Right cardiac atrium (tissue), 5 donors: ENCODE measurements at regions not wholly inside any gene's neighbourhood (a gene's known extent, or its start where the extent isn't known, plus 50 kb on each side); places are given as distances from the start of the nearest gene placed in this dataset.
"Not testable (repeated sequence)": the region's sequence is repeated elsewhere in the genome, so short reads cannot be mapped to it uniquely, and the experiment has no call there.

Experiments
- ATAC-seq, 2 donors: fragments of 200-7000 bp; cut with Tn5 transposase; one replicate each; pipeline versions ENCODE4 v1.8.0 to v1.9.1; 2020; ENCODE audit warnings: moderate library complexity in 2 of 2, mild to moderate bottlenecking in 1 of 2
- DNase-seq, 3 donors: peaks; one replicate each; pipeline ENCODE4 v3.0.0-alpha.2; 2020
- H3K27ac ChIP-seq: one replicate; pipeline ENCODE4 v1.5.1; 2013; ENCODE audit warnings: mild to moderate bottlenecking, low read length, control low read depth, moderate library complexity
- H3K27me3 ChIP-seq: one replicate; pipeline ENCODE4 v1.6.1; 2013; ENCODE audit not compliant: control insufficient read depth, insufficient read depth
- H3K4me1 ChIP-seq: one replicate; pipeline ENCODE4 v1.6.1; 2013; ENCODE audit warnings: low read length; ENCODE audit not compliant: control insufficient read depth, insufficient read depth
- H3K4me3 ChIP-seq: one replicate; pipeline ENCODE4 v1.5.1; 2013; ENCODE audit warnings: low read length, control low read depth
- H3K9me3 ChIP-seq: one replicate; pipeline ENCODE4 v1.6.1; 2013; ENCODE audit warnings: low read length; ENCODE audit not compliant: control insufficient read depth
- WGBS: extraction: QIAGEN DNeasy Blood & Tissue Kit; methylation state at CpG from one replicate; pipeline ENCODE4 v1.1.7; 2013; 5-methylcytosine and 5-hydroxymethylcytosine counted together
- intact Hi-C, 4 donors: fragments of 100-400 bp; cut with DNase I; formaldehyde crosslinking; loops; one replicate each; pipeline versions ENCODE4 v1.11.0 to v1.14.0; 2022 to 2023
- donor health status: healthy with polysubstance abuse.
- donor health status: DM: no; HTN: yes; CAD: no.
- donor health status: DM: no; HTN: no; CAD: no.
- donor health status: DM: no; HTN: yes; CAD: no; lungs with severe emphysema.
- donor health status: DM: yes; HTN: yes; CAD: no.

GRCh38 chrY:3491423-3491822, 87.4 kb upstream of the TGIF2LY start:
- H3K27ac ChIP-seq, intact Hi-C loops, H3K9me3 ChIP-seq, H3K4me3 ChIP-seq, DNase-seq, ATAC-seq, H3K27me3 ChIP-seq, H3K4me1 ChIP-seq: not testable (repeated sequence)
- 67% methylated on average over 1 of the region's 1 CpG for whole genome bisulfite sequencing

- WGBS: 87% methylated on average over 3 of the region's 3 CpGs
- H3K4me3 ChIP-seq, H3K27me3 ChIP-seq, H3K4me1 ChIP-seq, H3K27ac ChIP-seq, ATAC-seq, DNase-seq, intact Hi-C loops, H3K9me3 ChIP-seq: not testable (repeated sequence)
Measured at GRCh38 chrY:3494539-3494938, 84.3 kb upstream of the TGIF2LY start.

- H3K27me3 ChIP-seq, H3K27ac ChIP-seq, H3K4me1 ChIP-seq, H3K9me3 ChIP-seq, intact Hi-C loops, ATAC-seq, H3K4me3 ChIP-seq: not testable (repeated sequence)
- 21% methylated on average over 5 of the region's 5 CpGs for whole genome bisulfite sequencing
- peak in 1 of 3 donors; percentile 22 for DNase-seq
Measured at GRCh38 chrY:3527040-3527439, 51.8 kb upstream of the TGIF2LY start.
